MM.1S (cell line): ENCODE measurements at regions not wholly inside any gene's neighbourhood (a gene's known extent, or its start where the extent isn't known, plus 50 kb on each side); places are given as distances from the start of the nearest gene placed in this dataset.

Experiments
- EZH2 ChIP-seq: fragments of 300-600 bp; sonication (generic); optimal IDR thresholded peaks from 2 replicates; pipeline ENCODE3; 2017; ENCODE audit warnings: low read depth, mild to moderate bottlenecking, antibody characterized with exemption, low read length, mixed read lengths
- TF ChIP-seq, protein P1 (sequence below): fragments of 300-600 bp; sonication (generic); IDR thresholded peaks from 2 replicates; pipeline ENCODE4 v1.5.1; 2016; ENCODE audit warnings: antibody characterized with exemption, low read length, mixed read lengths

DNA sequence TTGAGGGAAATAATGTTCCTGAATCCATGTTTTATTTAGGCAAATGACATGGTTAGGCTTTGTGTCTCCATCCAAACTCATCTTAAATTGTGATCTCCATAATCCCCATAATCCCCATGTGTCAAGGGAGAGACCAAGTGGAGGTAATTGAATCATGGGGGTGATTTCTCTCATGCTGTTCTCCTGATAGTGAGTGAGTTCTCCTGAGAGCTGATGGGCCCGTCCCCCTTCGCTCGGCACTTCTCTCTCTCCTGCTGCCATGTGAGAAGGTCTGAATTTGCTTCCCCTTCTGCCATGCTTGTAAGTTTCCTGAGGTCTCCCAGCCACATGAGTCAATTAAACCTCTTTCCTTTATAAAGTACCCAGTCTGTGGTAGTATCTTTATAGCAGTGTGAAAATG, 563.0 kb upstream of the NR3C2 start:
- TF ChIP-seq, protein P1, sequence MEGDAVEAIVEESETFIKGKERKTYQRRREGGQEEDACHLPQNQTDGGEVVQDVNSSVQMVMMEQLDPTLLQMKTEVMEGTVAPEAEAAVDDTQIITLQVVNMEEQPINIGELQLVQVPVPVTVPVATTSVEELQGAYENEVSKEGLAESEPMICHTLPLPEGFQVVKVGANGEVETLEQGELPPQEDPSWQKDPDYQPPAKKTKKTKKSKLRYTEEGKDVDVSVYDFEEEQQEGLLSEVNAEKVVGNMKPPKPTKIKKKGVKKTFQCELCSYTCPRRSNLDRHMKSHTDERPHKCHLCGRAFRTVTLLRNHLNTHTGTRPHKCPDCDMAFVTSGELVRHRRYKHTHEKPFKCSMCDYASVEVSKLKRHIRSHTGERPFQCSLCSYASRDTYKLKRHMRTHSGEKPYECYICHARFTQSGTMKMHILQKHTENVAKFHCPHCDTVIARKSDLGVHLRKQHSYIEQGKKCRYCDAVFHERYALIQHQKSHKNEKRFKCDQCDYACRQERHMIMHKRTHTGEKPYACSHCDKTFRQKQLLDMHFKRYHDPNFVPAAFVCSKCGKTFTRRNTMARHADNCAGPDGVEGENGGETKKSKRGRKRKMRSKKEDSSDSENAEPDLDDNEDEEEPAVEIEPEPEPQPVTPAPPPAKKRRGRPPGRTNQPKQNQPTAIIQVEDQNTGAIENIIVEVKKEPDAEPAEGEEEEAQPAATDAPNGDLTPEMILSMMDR: no peak
- no peak for TF ChIP-seq EZH2
